ENCODE measurements at regions not wholly inside any gene's neighbourhood (a gene's known extent, or its start where the extent isn't known, plus 50 kb on each side); places are given as distances from the start of the nearest gene placed in this dataset.

GRCh38 chr7:15848901-15849300 lies 162.4 kb upstream of the MEOX2 start:
- no peaks in the 10 kb centered on the region for H3K36me3 ChIP-seq (ENCODE audit: insufficient read depth)
- no peak overlapping the region for H3K27ac Mint-ChIP-seq

More at GRCh38 chr7:15848901-15849300, 162.4 kb upstream of the MEOX2 start:
- Histone ChIP-seq H3F3A (replicated peaks; ENCODE audit: low read depth) (no peaks in the 10 kb centered on the region), H4K20me1 (replicated peaks; ENCODE audit: insufficient read depth) (no peaks in the 10 kb centered on the region), H3K79me2 (replicated peaks; ENCODE audit: insufficient read depth) (no peaks in the 10 kb centered on the region), H2AFZ (peak overlapping the region; percentile 69; the same call in 1 of the 2 replicates), H3K4me3 (no peak overlapping the region), H3K27me3 (ENCODE audit: insufficient read depth) (no peaks in the 10 kb centered on the region), H3K4me2 (no peak overlapping the region), H3K27ac (ENCODE audit: low read depth) (no peak overlapping the region), H3K9me2 (ENCODE audit: insufficient read depth) (peaks cover 4% of the 10 kb centered on the region), H3K4me1 (ENCODE audit: insufficient read depth) (no peaks in the 10 kb centered on the region)
- ATAC-seq (no peak), DNase-seq (ENCODE audit: low spot score) (no peak)
- Mint-ChIP-seq H3K4me1 (no peaks in the 10 kb centered on the region), H3K4me3 (no peak overlapping the region), H3K36me3 (ENCODE audit: low read depth) (no peaks in the 10 kb centered on the region), H3K9me3 (no peaks in the 10 kb centered on the region), H3K27me3 (ENCODE audit: insufficient read depth, low read depth, poor library complexity) (no peaks in the 10 kb centered on the region)
- TF ChIP-seq CTCF (conservative IDR thresholded peaks at IDR 0.05; ENCODE audit: low read depth in 2 of 2) (no peak), ZNF331 (CRISPR knock-in tag; IDR thresholded peaks at IDR 0.05; ENCODE audit: low read depth) (no peak), REST (IDR thresholded peaks at IDR 0.05; ENCODE audit: unreplicated experiment) (no peak), JUNB (IDR thresholded peaks at IDR 0.05; ENCODE audit: unreplicated experiment) (no peak), EZH2phosphoT487 (IDR thresholded peaks at IDR 0.05; ENCODE audit: unreplicated experiment) (no peak), NANOG (IDR thresholded peaks at IDR 0.05; ENCODE audit: borderline replicate concordance) (no peak), ZNF114 (CRISPR knock-in tag; IDR thresholded peaks at IDR 0.05) (no peak)

Measured in GM23338 (cell line).